ENCODE measurements at regions not wholly inside any gene's neighbourhood (a gene's known extent, or its start where the extent isn't known, plus 50 kb on each side); places are given as distances from the start of the nearest gene placed in this dataset.

GRCh38 chr18:44156776-44157335 lies 523.8 kb upstream of the SETBP1 start:
- H3K27me3 ChIP-seq (ENCODE audit: control insufficient read depth in 3 of 3, insufficient read depth in 3 of 3, low read length in 3 of 3): no peaks in the 10 kb centered on the region
- H3K4me1 ChIP-seq (ENCODE audit: control insufficient read depth in 3 of 3, insufficient read depth in 3 of 3, low read length in 3 of 3): no peaks in the 10 kb centered on the region
- H3K27ac ChIP-seq (ENCODE audit: low read depth, low read length): no peak overlapping the region
- H3K9ac ChIP-seq (ENCODE audit: low read depth in 1 of 3, low read length in 3 of 3): no peak overlapping the region
- H3K36me3 ChIP-seq (ENCODE audit: control insufficient read depth in 3 of 3, insufficient read depth in 3 of 3, low read length in 3 of 3): no peaks in the 10 kb centered on the region
- no peak overlapping the region for H3K4me3 ChIP-seq (ENCODE audit: low read length in 3 of 3)
- H3K9me3 ChIP-seq (ENCODE audit: control insufficient read depth in 3 of 3, low read length in 3 of 3): peaks cover 0 to 2% (median under 1%) of the 10 kb centered on the region in 3 donors

GRCh38 chr18:44170208-44170880 lies 510.3 kb upstream of the SETBP1 start:
- Histone ChIP-seq H3K4me3 (ENCODE audit: low read length in 3 of 3) (no peak overlapping the region), H3K36me3 (ENCODE audit: control insufficient read depth in 3 of 3, insufficient read depth in 3 of 3, low read length in 3 of 3) (no peaks in the 10 kb centered on the region), H3K27me3 (ENCODE audit: control insufficient read depth in 3 of 3, insufficient read depth in 3 of 3, low read length in 3 of 3) (no peaks in the 10 kb centered on the region), H3K4me1 (ENCODE audit: control insufficient read depth in 3 of 3, insufficient read depth in 3 of 3, low read length in 3 of 3) (no peaks in the 10 kb centered on the region), H3K9me3 (ENCODE audit: control insufficient read depth in 3 of 3, low read length in 3 of 3) (no peaks in the 10 kb centered on the region), H3K27ac (ENCODE audit: low read depth, low read length) (no peak overlapping the region), H3K9ac (ENCODE audit: low read depth in 1 of 3, low read length in 3 of 3) (no peak overlapping the region)

- Histone ChIP-seq H3K9ac (ENCODE audit: low read depth in 1 of 3, low read length in 3 of 3) (no peak overlapping the region), H3K36me3 (ENCODE audit: control insufficient read depth in 3 of 3, insufficient read depth in 3 of 3, low read length in 3 of 3) (no peaks in the 10 kb centered on the region), H3K27ac (ENCODE audit: low read depth, low read length) (no peak overlapping the region), H3K4me1 (ENCODE audit: control insufficient read depth in 3 of 3, insufficient read depth in 3 of 3, low read length in 3 of 3) (no peaks in the 10 kb centered on the region), H3K4me3 (ENCODE audit: low read length in 3 of 3) (no peak overlapping the region), H3K9me3 (ENCODE audit: control insufficient read depth in 3 of 3, low read length in 3 of 3) (no peaks in the 10 kb centered on the region), H3K27me3 (ENCODE audit: control insufficient read depth in 3 of 3, insufficient read depth in 3 of 3, low read length in 3 of 3) (no peaks in the 10 kb centered on the region)
These were observed 509.4 kb upstream of the SETBP1 start for GRCh38 chr18:44171301-44171700.

- Histone ChIP-seq H3K36me3 (ENCODE audit: control insufficient read depth in 3 of 3, insufficient read depth in 3 of 3, low read length in 3 of 3) (no peaks in the 10 kb centered on the region), H3K4me1 (ENCODE audit: control insufficient read depth in 3 of 3, insufficient read depth in 3 of 3, low read length in 3 of 3) (peaks cover 0 to 3% (median 0%) of the 10 kb centered on the region in 3 donors), H3K4me3 (ENCODE audit: low read length in 3 of 3) (no peak overlapping the region), H3K27me3 (ENCODE audit: control insufficient read depth in 3 of 3, insufficient read depth in 3 of 3, low read length in 3 of 3) (no peaks in the 10 kb centered on the region), H3K9ac (ENCODE audit: low read depth in 1 of 3, low read length in 3 of 3) (no peak overlapping the region), H3K9me3 (ENCODE audit: control insufficient read depth in 3 of 3, low read length in 3 of 3) (no peaks in the 10 kb centered on the region), H3K27ac (ENCODE audit: low read depth, low read length) (no peak overlapping the region)
These were observed 504.8 kb upstream of the SETBP1 start for GRCh38 chr18:44175891-44176290.

GRCh38 chr18:44178476-44178875 lies 502.2 kb upstream of the SETBP1 start:
- no peaks in the 10 kb centered on the region for H3K36me3 ChIP-seq (ENCODE audit: control insufficient read depth in 3 of 3, insufficient read depth in 3 of 3, low read length in 3 of 3)
- no peaks in the 10 kb centered on the region for H3K27me3 ChIP-seq (ENCODE audit: control insufficient read depth in 3 of 3, insufficient read depth in 3 of 3, low read length in 3 of 3)
- no peak overlapping the region for H3K4me3 ChIP-seq (ENCODE audit: low read length in 3 of 3)
- H3K9ac ChIP-seq (ENCODE audit: low read depth in 1 of 3, low read length in 3 of 3): no peak overlapping the region
- H3K9me3 ChIP-seq (ENCODE audit: control insufficient read depth in 3 of 3, low read length in 3 of 3): no peaks in the 10 kb centered on the region
- no peak overlapping the region for H3K27ac ChIP-seq (ENCODE audit: low read depth, low read length)
- peaks cover 0 to 8% (median 0%) of the 10 kb centered on the region in 3 donors for H3K4me1 ChIP-seq (ENCODE audit: control insufficient read depth in 3 of 3, insufficient read depth in 3 of 3, low read length in 3 of 3)

- Histone ChIP-seq H3K4me1 (ENCODE audit: control insufficient read depth in 3 of 3, insufficient read depth in 3 of 3, low read length in 3 of 3) (peaks cover 0 to 8% (median 0%) of the 10 kb centered on the region in 3 donors), H3K27me3 (ENCODE audit: control insufficient read depth in 3 of 3, insufficient read depth in 3 of 3, low read length in 3 of 3) (no peaks in the 10 kb centered on the region), H3K4me3 (ENCODE audit: low read length in 3 of 3) (no peak overlapping the region), H3K36me3 (ENCODE audit: control insufficient read depth in 3 of 3, insufficient read depth in 3 of 3, low read length in 3 of 3) (no peaks in the 10 kb centered on the region), H3K9ac (ENCODE audit: low read depth in 1 of 3, low read length in 3 of 3) (no peak overlapping the region), H3K9me3 (ENCODE audit: control insufficient read depth in 3 of 3, low read length in 3 of 3) (no peaks in the 10 kb centered on the region), H3K27ac (ENCODE audit: low read depth, low read length) (no peak overlapping the region)
These were observed 501.0 kb upstream of the SETBP1 start for GRCh38 chr18:44179693-44180092.

GRCh38 chr18:44180683-44181082 lies 500.0 kb upstream of the SETBP1 start:
- no peaks in the 10 kb centered on the region for H3K36me3 ChIP-seq (ENCODE audit: control insufficient read depth in 3 of 3, insufficient read depth in 3 of 3, low read length in 3 of 3)
- peak overlapping the region in 1 of 3 donors; percentile 10 for H3K4me3 ChIP-seq (ENCODE audit: low read length in 3 of 3)

GRCh38 chr18:44181951-44182747 lies 498.5 kb upstream of the SETBP1 start:
- H3K9me3 ChIP-seq (ENCODE audit: control insufficient read depth in 3 of 3, low read length in 3 of 3): no peaks in the 10 kb centered on the region
- H3K36me3 ChIP-seq (ENCODE audit: control insufficient read depth in 3 of 3, insufficient read depth in 3 of 3, low read length in 3 of 3): no peaks in the 10 kb centered on the region
- H3K27me3 ChIP-seq (ENCODE audit: control insufficient read depth in 3 of 3, insufficient read depth in 3 of 3, low read length in 3 of 3): no peaks in the 10 kb centered on the region
- no peak overlapping the region for H3K27ac ChIP-seq (ENCODE audit: low read depth, low read length)
- H3K9ac ChIP-seq (ENCODE audit: low read depth in 1 of 3, low read length in 3 of 3): no peak overlapping the region
- H3K4me3 ChIP-seq (ENCODE audit: low read length in 3 of 3): no peak overlapping the region
- peaks cover 0 to 8% (median 0%) of the 10 kb centered on the region in 3 donors for H3K4me1 ChIP-seq (ENCODE audit: control insufficient read depth in 3 of 3, insufficient read depth in 3 of 3, low read length in 3 of 3)

More at GRCh38 chr18:44180683-44181082, 500.0 kb upstream of the SETBP1 start:
- Histone ChIP-seq H3K4me1 (ENCODE audit: control insufficient read depth in 3 of 3, insufficient read depth in 3 of 3, low read length in 3 of 3) (peaks cover 0 to 8% (median 0%) of the 10 kb centered on the region in 3 donors), H3K27me3 (ENCODE audit: control insufficient read depth in 3 of 3, insufficient read depth in 3 of 3, low read length in 3 of 3) (no peaks in the 10 kb centered on the region), H3K9ac (ENCODE audit: low read depth in 1 of 3, low read length in 3 of 3) (no peak overlapping the region), H3K9me3 (ENCODE audit: control insufficient read depth in 3 of 3, low read length in 3 of 3) (no peaks in the 10 kb centered on the region), H3K27ac (ENCODE audit: low read depth, low read length) (peak overlapping the region; percentile 2)

GRCh38 chr18:44186001-44186400 lies 494.7 kb upstream of the SETBP1 start:
- no peaks in the 10 kb centered on the region for H3K9me3 ChIP-seq (ENCODE audit: control insufficient read depth in 3 of 3, low read length in 3 of 3)
- H3K27ac ChIP-seq (ENCODE audit: low read depth, low read length): no peak overlapping the region
- no peaks in the 10 kb centered on the region for H3K36me3 ChIP-seq (ENCODE audit: control insufficient read depth in 3 of 3, insufficient read depth in 3 of 3, low read length in 3 of 3)
- H3K9ac ChIP-seq (ENCODE audit: low read depth in 1 of 3, low read length in 3 of 3): no peak overlapping the region
- H3K4me3 ChIP-seq (ENCODE audit: low read length in 3 of 3): no peak overlapping the region
- no peaks in the 10 kb centered on the region for H3K27me3 ChIP-seq (ENCODE audit: control insufficient read depth in 3 of 3, insufficient read depth in 3 of 3, low read length in 3 of 3)
- H3K4me1 ChIP-seq (ENCODE audit: control insufficient read depth in 3 of 3, insufficient read depth in 3 of 3, low read length in 3 of 3): peaks cover 0 to 5% (median 0%) of the 10 kb centered on the region in 3 donors

GRCh38 chr18:44187090-44187489 lies 493.6 kb upstream of the SETBP1 start:
- Histone ChIP-seq H3K36me3 (ENCODE audit: control insufficient read depth in 3 of 3, insufficient read depth in 3 of 3, low read length in 3 of 3) (no peaks in the 10 kb centered on the region), H3K9me3 (ENCODE audit: control insufficient read depth in 3 of 3, low read length in 3 of 3) (no peaks in the 10 kb centered on the region), H3K4me1 (ENCODE audit: control insufficient read depth in 3 of 3, insufficient read depth in 3 of 3, low read length in 3 of 3) (peaks cover 0 to 3% (median 0%) of the 10 kb centered on the region in 3 donors), H3K4me3 (ENCODE audit: low read length in 3 of 3) (no peak overlapping the region), H3K27ac (ENCODE audit: low read depth, low read length) (no peak overlapping the region), H3K9ac (ENCODE audit: low read depth in 1 of 3, low read length in 3 of 3) (no peak overlapping the region), H3K27me3 (ENCODE audit: control insufficient read depth in 3 of 3, insufficient read depth in 3 of 3, low read length in 3 of 3) (no peaks in the 10 kb centered on the region)

Measured in skeletal muscle tissue (tissue), 3 donors.